ENCODE measurements at regions not wholly inside any gene's neighbourhood (a gene's known extent, or its start where the extent isn't known, plus 50 kb on each side); places are given as distances from the start of the nearest gene placed in this dataset.

DNA sequence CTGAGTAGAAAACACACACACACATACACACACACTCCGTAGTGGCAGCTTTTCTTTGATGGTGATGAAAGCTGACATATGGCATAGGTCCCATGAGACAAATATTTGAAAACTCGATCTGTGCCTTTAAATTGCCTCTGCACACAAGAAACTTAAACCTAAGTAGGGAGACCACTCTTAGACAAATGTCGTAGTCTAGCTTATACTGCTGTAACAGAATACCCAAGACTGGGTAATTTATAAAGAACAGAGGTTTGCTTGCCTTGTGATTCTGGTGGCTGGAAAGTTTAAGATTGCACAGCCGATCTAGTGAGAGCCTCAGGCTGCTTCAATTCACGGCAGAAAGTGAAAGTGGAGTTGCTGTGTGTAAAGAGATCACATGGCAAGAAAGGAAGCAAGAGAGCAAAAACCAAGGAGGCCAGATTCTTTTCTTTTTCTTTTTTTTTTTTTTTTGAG lies 489.4 kb upstream of the SORCS1 start:
- TF ChIP-seq, protein P1, sequence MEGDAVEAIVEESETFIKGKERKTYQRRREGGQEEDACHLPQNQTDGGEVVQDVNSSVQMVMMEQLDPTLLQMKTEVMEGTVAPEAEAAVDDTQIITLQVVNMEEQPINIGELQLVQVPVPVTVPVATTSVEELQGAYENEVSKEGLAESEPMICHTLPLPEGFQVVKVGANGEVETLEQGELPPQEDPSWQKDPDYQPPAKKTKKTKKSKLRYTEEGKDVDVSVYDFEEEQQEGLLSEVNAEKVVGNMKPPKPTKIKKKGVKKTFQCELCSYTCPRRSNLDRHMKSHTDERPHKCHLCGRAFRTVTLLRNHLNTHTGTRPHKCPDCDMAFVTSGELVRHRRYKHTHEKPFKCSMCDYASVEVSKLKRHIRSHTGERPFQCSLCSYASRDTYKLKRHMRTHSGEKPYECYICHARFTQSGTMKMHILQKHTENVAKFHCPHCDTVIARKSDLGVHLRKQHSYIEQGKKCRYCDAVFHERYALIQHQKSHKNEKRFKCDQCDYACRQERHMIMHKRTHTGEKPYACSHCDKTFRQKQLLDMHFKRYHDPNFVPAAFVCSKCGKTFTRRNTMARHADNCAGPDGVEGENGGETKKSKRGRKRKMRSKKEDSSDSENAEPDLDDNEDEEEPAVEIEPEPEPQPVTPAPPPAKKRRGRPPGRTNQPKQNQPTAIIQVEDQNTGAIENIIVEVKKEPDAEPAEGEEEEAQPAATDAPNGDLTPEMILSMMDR (IDR thresholded peaks at IDR 0.05) = no peak
- TF ChIP-seq EZH2 (IDR thresholded peaks at IDR 0.05; ENCODE audit: borderline replicate concordance, insufficient read depth, low read depth, low read length, poor library complexity, severe bottlenecking) = no peak

Data from B cell (primary cell).